ENCODE measurements at regions not wholly inside any gene's neighbourhood (a gene's known extent, or its start where the extent isn't known, plus 50 kb on each side); places are given as distances from the start of the nearest gene placed in this dataset.

DNA sequence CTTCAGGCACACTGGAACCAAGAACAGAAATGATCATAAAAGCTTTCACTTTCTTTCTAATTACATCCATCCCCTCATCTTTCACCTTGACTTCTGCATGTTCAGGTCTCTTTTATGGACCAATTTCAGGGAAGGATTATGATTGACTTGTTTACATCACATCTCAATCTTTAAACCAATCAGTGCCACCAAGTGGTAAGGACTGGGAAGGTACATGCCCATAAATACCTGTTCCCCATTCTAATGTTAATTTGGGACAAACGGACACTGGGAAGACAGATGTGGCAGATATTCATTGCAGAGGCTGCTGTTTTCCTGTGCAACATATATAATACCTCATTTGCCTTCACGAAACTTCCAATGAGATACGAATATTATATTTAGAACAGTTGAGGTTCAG lies 978.1 kb downstream of the GALC start:
- no peak overlapping the region for H3K9ac ChIP-seq (ENCODE audit: low read depth, low read length)
- no peak overlapping the region for H2BK5ac ChIP-seq (ENCODE audit: low read depth, low read length, poor library complexity, severe bottlenecking)
- TF ChIP-seq RCOR1 (IDR thresholded peaks at IDR 0.05; ENCODE audit: insufficient replicate concordance, low read length): no peak
- no peak for TF ChIP-seq SMC3 (IDR thresholded peaks at IDR 0.05; ENCODE audit: low read depth, low read length)
- TF ChIP-seq BHLHE40 (IDR thresholded peaks at IDR 0.05; ENCODE audit: low read depth, low read length): no peak
- no peak for TF ChIP-seq FOS (IDR thresholded peaks at IDR 0.05; ENCODE audit: low read depth, low read length)
- no peak overlapping the region for H3K27ac ChIP-seq (ENCODE audit: insufficient read depth, low read length)
- no peak overlapping the region for H3K56ac ChIP-seq (ENCODE audit: extremely low read depth, insufficient read depth, low read length)
- H3K36me3 ChIP-seq (ENCODE audit: control insufficient read depth, insufficient read depth, low read length): no peaks in the 10 kb centered on the region
- H3K4ac ChIP-seq (ENCODE audit: low read depth, low read length): no peak overlapping the region
- no peaks in the 10 kb centered on the region for H3K9me3 ChIP-seq (ENCODE audit: control insufficient read depth, insufficient read depth, low read length)
- intact Hi-C loops (cut with micrococcal nuclease) (no loop called here), dilution Hi-C loops (cut with HindIII; ENCODE audit: low sequenced_read_pairs, unreplicated experiment) (no loop called here), in situ Hi-C loops (cut with MboI; ENCODE audit: low sequenced_read_pairs) (no loop called here)
- ATAC-seq (ENCODE audit: low read depth) (no peak), DNase-seq (no peak)
- H2AK9ac ChIP-seq (replicated peaks; ENCODE audit: low read depth, low read length, poor library complexity): no peak overlapping the region
- no peak overlapping the region for H4K91ac ChIP-seq (ENCODE audit: insufficient read depth, low read depth, low read length)
- no peak overlapping the region for H2BK20ac ChIP-seq (ENCODE audit: low read depth, low read length)
- no peaks in the 10 kb centered on the region for H4K20me1 ChIP-seq (ENCODE audit: insufficient read depth, low read length)
- no peak overlapping the region for H2BK120ac ChIP-seq (ENCODE audit: low read depth, low read length)
- no peak overlapping the region for H3K18ac ChIP-seq (ENCODE audit: low read depth, low read length)
- no peak overlapping the region for H3K4me3 ChIP-seq (ENCODE audit: insufficient read depth, low read depth, low read length)
- H4K5ac ChIP-seq (ENCODE audit: low read depth, low read length): no peak overlapping the region
- no peak overlapping the region for H3K23ac ChIP-seq (ENCODE audit: low read depth, low read length)
- CTCF ChIA-PET: no interaction called here
- H3K27me3 ChIP-seq (ENCODE audit: control insufficient read depth, insufficient read depth, low read length): no peaks in the 10 kb centered on the region
- no peak overlapping the region for H3K14ac ChIP-seq (replicated peaks; ENCODE audit: low read depth, low read length)
- H2AK5ac ChIP-seq (ENCODE audit: low read depth, low read length): no peak overlapping the region
- BruUV-seq (replicated peaks): no TSS peak
- no peaks in the 10 kb centered on the region for H3K9me1 ChIP-seq (ENCODE audit: insufficient read depth, low read length)
- no peak overlapping the region for H3K4me2 ChIP-seq (ENCODE audit: low read depth, low read length)
- H4K8ac ChIP-seq (ENCODE audit: low read depth in 2 of 2, low read length in 2 of 2): no peak overlapping the region
- no peak overlapping the region for H2AFZ ChIP-seq (replicated peaks; ENCODE audit: low read length, poor library complexity)
- H2BK15ac ChIP-seq (ENCODE audit: low read depth, low read length): no peak overlapping the region
- no peaks in the 10 kb centered on the region for H3K4me1 ChIP-seq (ENCODE audit: control insufficient read depth, insufficient read depth, low read length)
- WGBS, 2 experiments (ENCODE audit: extremely low coverage in 2 of 2, insufficient read length in 1 of 2): no CpG with 5 or more reads among the region's 3 CpGs
- H3K79me1 ChIP-seq (ENCODE audit: low read depth in 1 of 2, low read length in 2 of 2): no peaks in the 10 kb centered on the region
- POLR2A ChIA-PET (ENCODE audit: unreplicated experiment): no interaction called here

All from IMR-90 (cell line).